GM10248 (cell line): ENCODE measurements at regions not wholly inside any gene's neighbourhood (a gene's known extent, or its start where the extent isn't known, plus 50 kb on each side); places are given as distances from the start of the nearest gene placed in this dataset.

Experiments used
- CTCF ChIA-PET: fragments of 300-600 bp; sonication (Branson Sonifier 250); formaldehyde crosslinking; extraction: SDS; loops from one replicate; lab custom pipeline; 2021; ENCODE audit warnings: antibody characterized with exemption; lab: Yijun Ruan, JAX
- POLR2A ChIA-PET: fragments of 350-650 bp; sonication (Branson Sonifier 250); formaldehyde crosslinking; extraction: SDS; loops from one replicate; lab custom pipeline; 2020; ENCODE audit warnings: antibody characterized with exemption; lab: Yijun Ruan, JAX
- DNase-seq: peaks from one replicate; pipeline ENCODE4 v3.0.0; 2012; ENCODE audit errors: extremely low spot score
- TF ChIP-seq, protein P1 (sequence below): IDR thresholded peaks from 2 replicates; pipeline ENCODE4 v1.5.1; 2012; ENCODE audit warnings: mild to moderate bottlenecking, low read depth; ENCODE audit errors: extremely low read depth, missing control alignments, control extremely low read depth

DNA sequence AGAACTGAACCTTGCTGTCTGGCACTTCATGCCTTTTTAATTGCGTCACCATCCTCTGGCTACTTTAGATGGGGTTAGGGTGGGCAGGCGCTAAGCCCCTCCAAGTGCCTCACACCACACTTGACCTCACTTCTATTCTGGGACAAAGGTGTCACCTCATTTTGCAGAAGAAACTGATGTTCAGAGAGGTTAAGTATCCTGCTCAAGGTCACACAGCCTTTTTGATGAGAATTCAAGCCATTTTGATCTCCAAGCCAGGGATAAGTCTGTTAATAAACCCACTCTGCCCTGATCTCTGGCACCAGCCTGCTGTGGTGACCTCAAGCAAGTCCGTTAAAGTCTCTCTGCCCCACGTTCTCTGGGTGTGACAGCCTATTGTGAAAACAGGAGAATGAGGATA, 58.8 kb upstream of the PRR23C start:
- TF ChIP-seq, protein P1, sequence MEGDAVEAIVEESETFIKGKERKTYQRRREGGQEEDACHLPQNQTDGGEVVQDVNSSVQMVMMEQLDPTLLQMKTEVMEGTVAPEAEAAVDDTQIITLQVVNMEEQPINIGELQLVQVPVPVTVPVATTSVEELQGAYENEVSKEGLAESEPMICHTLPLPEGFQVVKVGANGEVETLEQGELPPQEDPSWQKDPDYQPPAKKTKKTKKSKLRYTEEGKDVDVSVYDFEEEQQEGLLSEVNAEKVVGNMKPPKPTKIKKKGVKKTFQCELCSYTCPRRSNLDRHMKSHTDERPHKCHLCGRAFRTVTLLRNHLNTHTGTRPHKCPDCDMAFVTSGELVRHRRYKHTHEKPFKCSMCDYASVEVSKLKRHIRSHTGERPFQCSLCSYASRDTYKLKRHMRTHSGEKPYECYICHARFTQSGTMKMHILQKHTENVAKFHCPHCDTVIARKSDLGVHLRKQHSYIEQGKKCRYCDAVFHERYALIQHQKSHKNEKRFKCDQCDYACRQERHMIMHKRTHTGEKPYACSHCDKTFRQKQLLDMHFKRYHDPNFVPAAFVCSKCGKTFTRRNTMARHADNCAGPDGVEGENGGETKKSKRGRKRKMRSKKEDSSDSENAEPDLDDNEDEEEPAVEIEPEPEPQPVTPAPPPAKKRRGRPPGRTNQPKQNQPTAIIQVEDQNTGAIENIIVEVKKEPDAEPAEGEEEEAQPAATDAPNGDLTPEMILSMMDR: no peak
- POLR2A ChIA-PET: no interaction called here
- DNase-seq: no peak
- CTCF ChIA-PET: interaction anchor here (1.0 to 2.0 kb wide), 4 partner anchors 8 to 227 kb away, joined by 3 to 13 read pairs (median 4); no protein-coding TSS in a partner anchor

DNA sequence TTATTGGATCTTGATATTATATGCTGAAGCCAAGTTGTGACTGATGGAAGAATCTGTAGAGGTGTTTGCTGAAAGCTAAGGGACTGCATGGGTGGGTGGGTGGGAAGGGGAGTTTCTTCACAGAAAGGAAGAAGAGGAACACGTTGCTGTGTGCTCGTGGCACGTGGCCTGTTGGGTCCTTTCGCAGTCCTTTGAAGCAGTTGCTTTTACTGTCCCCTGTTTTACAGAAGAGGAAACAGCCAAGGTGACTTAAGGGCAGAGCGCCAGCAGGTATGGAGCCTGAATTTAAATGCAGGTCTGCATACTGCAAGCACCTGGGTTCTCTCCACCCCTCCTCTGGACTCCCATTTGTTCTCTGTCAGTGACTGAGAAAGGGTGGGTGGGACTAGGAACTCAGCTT, 59.4 kb upstream of the PRR23C start:
- POLR2A ChIA-PET: no interaction called here
- TF ChIP-seq, protein P1: no peak
- CTCF ChIA-PET: interaction anchor here (1.0 kb wide), 2 partner anchors 9 to 12 kb away, joined by 3 to 4 read pairs; no protein-coding TSS in a partner anchor
- DNase-seq: no peak

DNA sequence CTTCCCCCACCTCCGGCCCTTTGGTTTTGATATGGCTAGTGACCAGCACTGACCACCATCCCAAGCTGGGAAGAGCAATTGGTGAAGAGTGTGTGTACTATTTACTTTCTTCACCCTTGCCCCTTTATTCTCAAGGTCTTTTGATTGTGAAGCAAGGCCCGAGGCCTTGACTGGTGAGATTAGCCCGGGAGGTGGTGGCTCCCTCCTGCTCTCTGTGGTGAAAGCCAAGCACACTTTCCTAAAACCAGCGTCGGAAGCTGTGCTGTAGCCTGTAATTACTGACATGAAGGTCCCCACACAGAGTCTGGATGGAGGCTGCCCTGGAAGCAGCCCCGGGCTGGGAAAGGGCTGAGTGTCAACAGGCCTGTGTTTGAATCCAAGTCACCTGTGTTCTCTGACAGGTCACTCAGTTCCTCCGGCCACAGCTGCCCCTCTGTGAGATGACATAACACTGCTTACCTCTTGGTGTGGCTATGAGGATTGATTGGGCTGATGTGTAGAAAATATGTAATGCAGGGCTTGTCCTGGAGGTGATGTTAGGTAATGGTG, 60.5 kb upstream of the PRR23C start:
- ChIA-PET POLR2A (no interaction called here), CTCF (interaction anchor here (1.0 kb wide), 1 partner anchor 8 kb away, joined by 4 read pairs; no protein-coding TSS in a partner anchor)
- DNase-seq: no peak
- TF ChIP-seq, protein P1: no peak

DNA sequence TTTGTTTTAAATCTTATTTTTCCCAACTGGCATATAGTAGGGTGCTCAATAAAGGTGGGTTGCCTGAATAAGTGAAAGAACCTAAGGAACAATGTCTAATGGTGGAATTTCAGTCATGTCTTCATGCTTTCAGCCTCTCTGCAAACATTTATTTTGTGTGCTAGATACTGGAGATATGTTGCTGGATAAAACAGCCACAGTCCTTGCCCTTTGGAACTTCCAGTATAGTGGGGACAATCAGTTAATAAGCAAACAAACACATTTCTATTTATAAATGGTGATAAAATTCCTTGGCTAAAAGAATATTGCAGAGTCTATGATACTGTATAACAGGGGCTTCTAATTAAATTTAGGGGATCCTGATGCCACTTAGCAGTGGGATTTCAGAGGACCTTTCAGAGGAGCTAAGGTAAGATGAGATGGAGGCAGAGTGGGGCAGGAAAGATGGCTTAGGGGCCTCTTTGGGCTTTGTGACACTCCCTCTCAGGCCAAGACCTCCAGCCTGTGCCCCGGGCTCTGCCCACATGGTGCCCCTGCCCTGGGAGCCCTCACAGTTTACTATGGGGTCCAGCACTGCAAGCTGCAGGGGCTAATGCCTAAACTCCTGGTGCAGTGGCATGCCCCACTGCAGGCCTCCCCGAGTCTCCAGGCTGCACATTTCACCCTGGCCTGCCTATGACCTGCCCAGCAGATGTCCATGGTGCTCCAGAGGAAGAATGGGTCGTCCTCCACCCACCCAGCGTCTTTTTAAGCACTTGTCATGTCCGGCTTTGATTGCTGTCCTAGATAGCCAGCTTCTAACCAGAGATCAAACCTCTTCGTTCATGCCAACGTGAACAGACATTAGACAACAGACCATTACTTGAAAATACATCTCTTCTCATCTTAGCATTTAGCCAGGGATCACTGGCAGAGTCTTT, 61.6 kb upstream of the PRR23C start:
- TF ChIP-seq, protein P1: no peak
- POLR2A ChIA-PET: no interaction called here
- CTCF ChIA-PET: interaction anchor here (1.3 kb wide), 1 partner anchor 224 kb away, joined by 3 read pairs; no protein-coding TSS in a partner anchor
- DNase-seq: no peak

DNA sequence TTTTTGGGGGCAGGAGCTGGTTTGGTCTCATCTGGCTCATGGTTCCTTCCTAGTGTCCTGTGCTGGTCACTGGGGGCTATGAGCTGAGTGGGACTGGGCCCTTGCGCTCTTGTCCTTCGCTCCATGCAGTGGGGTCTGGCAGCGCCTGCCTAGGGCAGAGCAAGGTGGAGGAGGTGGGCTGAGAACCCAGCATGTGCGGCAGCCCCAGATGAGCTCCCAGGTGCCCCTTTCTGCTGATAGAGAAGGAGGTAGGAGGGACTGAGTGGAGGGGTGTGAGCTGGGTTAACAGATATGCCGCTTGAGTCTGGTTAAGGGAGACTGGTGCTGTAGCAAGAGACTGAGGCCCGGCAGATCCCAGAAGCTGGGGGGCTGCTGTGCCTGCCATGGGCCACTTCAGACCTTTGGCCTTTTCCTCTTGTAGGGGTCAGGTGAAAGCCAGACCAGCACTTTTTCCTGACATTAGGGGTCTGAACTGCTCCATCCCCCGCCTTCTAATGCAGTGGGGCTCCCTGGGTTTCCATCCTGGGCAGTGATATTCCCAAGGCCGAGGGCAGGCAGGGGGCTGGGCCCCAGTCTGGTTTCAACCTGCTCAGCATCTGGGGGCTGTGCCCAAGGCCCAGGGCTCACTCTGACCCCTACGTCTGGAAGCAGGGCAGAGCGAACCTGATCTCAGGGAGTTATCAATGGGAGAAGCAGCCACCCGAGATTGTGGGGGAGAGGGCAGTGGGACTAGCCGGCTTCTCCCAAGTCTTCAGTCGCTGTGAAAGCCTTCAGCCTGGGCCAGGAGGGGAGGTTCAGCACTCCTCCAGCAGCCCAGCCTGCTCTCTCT, 62.9 kb upstream of the PRR23C start:
- CTCF ChIA-PET: interaction anchor here (1.2 to 1.3 kb wide), 2 partner anchors 221 to 223 kb away, joined by 3 to 4 read pairs; no protein-coding TSS in a partner anchor
- TF ChIP-seq, protein P1: no peak
- POLR2A ChIA-PET: no interaction called here
- DNase-seq: no peak

DNA sequence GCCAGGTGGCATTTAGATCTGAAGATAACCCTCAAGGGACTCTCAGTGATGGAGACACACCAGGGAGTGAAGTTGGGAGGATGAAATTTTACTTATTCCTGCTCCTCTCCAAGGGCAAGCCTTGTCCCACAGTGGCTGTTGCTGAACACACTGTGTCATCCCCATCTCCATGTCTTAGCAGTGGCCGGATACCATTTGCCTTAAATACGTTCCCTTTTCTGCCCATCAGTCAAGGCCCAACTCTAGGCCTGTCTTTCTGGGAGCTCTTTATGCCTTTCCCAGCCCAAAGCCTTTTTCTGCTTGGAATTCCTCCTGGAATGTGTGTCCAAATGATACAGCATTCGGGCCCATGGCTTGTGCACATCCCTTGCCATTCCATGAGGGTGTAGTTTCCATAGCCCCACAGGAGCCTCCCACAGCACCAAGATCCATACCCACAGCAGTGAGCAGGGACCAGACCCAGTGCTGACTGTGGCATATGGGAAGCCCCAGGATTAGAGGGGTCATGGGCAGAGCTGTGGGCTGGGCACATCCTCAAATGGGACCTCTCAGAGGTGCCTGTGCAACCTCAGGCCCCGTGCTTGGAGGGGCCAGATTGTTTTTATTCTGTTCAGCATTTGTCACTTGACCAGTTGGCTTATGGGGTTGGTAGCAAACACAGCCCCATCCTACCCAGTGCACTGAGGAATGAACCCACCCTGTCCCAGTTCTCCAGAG, 63.7 kb upstream of the PRR23C start:
- TF ChIP-seq, protein P1: no peak
- ChIA-PET CTCF (no interaction called here), POLR2A (no interaction called here)
- no peak for DNase-seq
